Neural cell (in vitro differentiated cells): ENCODE measurements at regions not wholly inside any gene's neighbourhood (a gene's known extent, or its start where the extent isn't known, plus 50 kb on each side); places are given as distances from the start of the nearest gene placed in this dataset.
"Not testable (repeated sequence)": the region's sequence is repeated elsewhere in the genome, so short reads cannot be mapped to it uniquely, and the experiment has no call there.

Experiments
- H2AFZ ChIP-seq: fragments of 200-600, 300-800 bp; sonication (generic), shearing (Covaris generic); 2 replicates; pipeline ENCODE4 v1.6.0; 2014; ENCODE audit warnings: low read depth, mild to moderate bottlenecking, antibody characterized with exemption, low read length, moderate library complexity
- H3F3A ChIP-seq: fragments of 200-600 bp; shearing (Covaris generic); 2 replicates; pipeline ENCODE4 v1.6.1; 2016; ENCODE audit warnings: mild to moderate bottlenecking, moderate library complexity, mixed read lengths, antibody characterized with exemption, low read length; ENCODE audit not compliant: insufficient read depth, poor library complexity, severe bottlenecking
- H3K27ac ChIP-seq: fragments of 200-600, 300-800 bp; sonication (generic), shearing (Covaris generic); 2 replicates; pipeline ENCODE4 v1.5.1; 2014; ENCODE audit warnings: mild to moderate bottlenecking, low read length, moderate library complexity
- H3K27me3 ChIP-seq: fragments of 300-800, 200-600 bp; sonication (generic), shearing (Covaris generic); 2 replicates; pipeline ENCODE4 v1.6.0; 2014; ENCODE audit warnings: mild to moderate bottlenecking, low read depth, low read length, moderate library complexity; ENCODE audit not compliant: insufficient read depth
- H3K36me3 ChIP-seq: fragments of 300-800, 200-600 bp; sonication (generic), shearing (Covaris generic); 2 replicates; pipeline ENCODE4 v1.5.1; 2014; ENCODE audit warnings: mild to moderate bottlenecking, antibody characterized with exemption, low read length, moderate library complexity; ENCODE audit not compliant: insufficient read depth
- H3K4me2 ChIP-seq: fragments of 300-800, 200-600 bp; sonication (generic), shearing (Covaris generic); 2 replicates; pipeline ENCODE4 v1.6.0; 2014; ENCODE audit warnings: mild to moderate bottlenecking, low read length
- H3K4me3 ChIP-seq: fragments of 300-800, 200-600 bp; sonication (generic), shearing (Covaris generic); 2 replicates; pipeline ENCODE4 v1.5.1; 2014; ENCODE audit warnings: mild to moderate bottlenecking, low read length, moderate library complexity
- H3K79me2 ChIP-seq: fragments of 200-600 bp; shearing (Covaris generic); replicated peaks from 2 replicates; pipeline ENCODE4 v1.6.0; 2014; ENCODE audit warnings: mild to moderate bottlenecking, low read length, moderate library complexity; ENCODE audit not compliant: insufficient read depth
- H3K9ac ChIP-seq: fragments of 300-800, 200-600 bp; sonication (generic), shearing (Covaris generic); 2 replicates; pipeline ENCODE4 v1.6.1; 2016; ENCODE audit warnings: mild to moderate bottlenecking, low read length, mixed read lengths
- H3K9me2 ChIP-seq: fragments of 200-600 bp; shearing (Covaris generic); 2 replicates; pipeline ENCODE4 v1.6.1; 2016; ENCODE audit warnings: mild to moderate bottlenecking, low read length, mixed read lengths; ENCODE audit not compliant: insufficient read depth
- H3K9me3 ChIP-seq: fragments of 200-600, 300-800 bp; sonication (generic), shearing (Covaris generic); 2 replicates; pipeline ENCODE4 v1.6.1; 2016; ENCODE audit warnings: mild to moderate bottlenecking, mixed run types, low read length, moderate library complexity, mixed read lengths
- H4K20me1 ChIP-seq: fragments of 200-600 bp; shearing (Covaris generic); 2 replicates; pipeline ENCODE4 v1.6.1; 2016; ENCODE audit warnings: mild to moderate bottlenecking, mixed run types; ENCODE audit not compliant: insufficient read depth
- EP300 ChIP-seq: fragments of 450-650 bp; conservative IDR thresholded peaks from 2 replicates; pipeline ENCODE4 v1.6.1; 2014; ENCODE audit warnings: antibody characterized with exemption, mild to moderate bottlenecking, moderate library complexity; ENCODE audit not compliant: poor library complexity, severe bottlenecking
- EZH2 ChIP-seq: fragments of 200-600, 300-800 bp; shearing (Covaris generic), sonication (generic); IDR thresholded peaks from 2 replicates; pipeline ENCODE4 v1.6.1; 2014; ENCODE audit warnings: antibody characterized with exemption, low read length, borderline replicate concordance, mild to moderate bottlenecking; ENCODE audit not compliant: insufficient read depth, poor library complexity, severe bottlenecking
- MXI1 ChIP-seq: fragments of 450-650 bp; conservative IDR thresholded peaks from 2 replicates; pipeline ENCODE4 v1.6.1; 2014; ENCODE audit warnings: antibody characterized with exemption, mild to moderate bottlenecking; ENCODE audit not compliant: poor library complexity, severe bottlenecking
- POLR2AphosphoS5 ChIP-seq: IDR thresholded peaks from 2 replicates; pipeline ENCODE4 v1.6.1; 2012
- RAD21 ChIP-seq: fragments of 450-650 bp; conservative IDR thresholded peaks from 2 replicates; pipeline ENCODE4 v1.6.1; 2014; ENCODE audit warnings: antibody characterized with exemption, mild to moderate bottlenecking, moderate library complexity
- SMC3 ChIP-seq: fragments of 450-650 bp; conservative IDR thresholded peaks from 2 replicates; pipeline ENCODE4 v1.6.1; 2014; ENCODE audit warnings: antibody characterized with exemption, mild to moderate bottlenecking, moderate library complexity; ENCODE audit not compliant: poor library complexity
- TAF1 ChIP-seq: IDR thresholded peaks from 2 replicates; pipeline ENCODE4 v1.6.1; 2012; ENCODE audit warnings: low read depth
- TF ChIP-seq, protein P1 (sequence below): IDR thresholded peaks from 2 replicates; pipeline ENCODE4 v1.6.1; 2012; ENCODE audit warnings: borderline replicate concordance
- TF ChIP-seq, protein P2 (sequence below): fragments of 450-650 bp; IDR thresholded peaks from 2 replicates; pipeline ENCODE4 v1.5.1; 2014; ENCODE audit warnings: antibody characterized with exemption, mild to moderate bottlenecking, moderate library complexity; ENCODE audit not compliant: poor library complexity, severe bottlenecking

DNA sequence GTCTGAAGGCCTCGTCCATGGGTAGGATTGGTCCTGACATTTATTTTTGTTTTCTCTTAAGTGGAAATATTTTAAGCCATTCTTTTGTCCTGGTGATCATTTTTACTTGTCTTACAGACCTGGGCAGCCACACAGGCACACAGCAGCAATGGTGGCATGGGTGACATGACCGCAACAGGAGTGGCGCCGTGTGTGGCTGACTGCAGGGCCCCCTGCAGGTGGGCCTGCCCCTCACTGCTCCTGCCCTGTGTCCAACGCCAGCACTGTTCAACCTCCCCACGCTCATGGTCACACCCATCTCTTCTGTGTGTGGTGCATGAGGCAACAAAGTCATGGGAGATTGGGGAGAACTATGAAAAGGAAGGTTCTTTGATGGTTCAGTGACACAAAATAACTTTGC, 151.9 kb downstream of the MYLK4 start:
- H3K27ac ChIP-seq = no peak overlapping the region
- no peak overlapping the region for H2AFZ ChIP-seq
- no peaks in the 10 kb centered on the region for H3K79me2 ChIP-seq
- no peaks in the 10 kb centered on the region for H3K27me3 ChIP-seq
- H3K36me3 ChIP-seq = no peaks in the 10 kb centered on the region
- H3K4me2 ChIP-seq = no peak overlapping the region
- no peak overlapping the region for H3K4me3 ChIP-seq
- H3K9ac ChIP-seq = no peak overlapping the region
- no peaks in the 10 kb centered on the region for H3K9me3 ChIP-seq
- no peaks in the 10 kb centered on the region for H3K9me2 ChIP-seq
- no peaks in the 10 kb centered on the region for H4K20me1 ChIP-seq
- no peaks in the 10 kb centered on the region for H3F3A ChIP-seq
- TF ChIP-seq RAD21 (no peak), MXI1 (no peak), EZH2 (no peak), EP300 (no peak), SMC3 (no peak), TAF1 (no peak), POLR2AphosphoS5 (no peak)
- TF ChIP-seq, protein P1, sequence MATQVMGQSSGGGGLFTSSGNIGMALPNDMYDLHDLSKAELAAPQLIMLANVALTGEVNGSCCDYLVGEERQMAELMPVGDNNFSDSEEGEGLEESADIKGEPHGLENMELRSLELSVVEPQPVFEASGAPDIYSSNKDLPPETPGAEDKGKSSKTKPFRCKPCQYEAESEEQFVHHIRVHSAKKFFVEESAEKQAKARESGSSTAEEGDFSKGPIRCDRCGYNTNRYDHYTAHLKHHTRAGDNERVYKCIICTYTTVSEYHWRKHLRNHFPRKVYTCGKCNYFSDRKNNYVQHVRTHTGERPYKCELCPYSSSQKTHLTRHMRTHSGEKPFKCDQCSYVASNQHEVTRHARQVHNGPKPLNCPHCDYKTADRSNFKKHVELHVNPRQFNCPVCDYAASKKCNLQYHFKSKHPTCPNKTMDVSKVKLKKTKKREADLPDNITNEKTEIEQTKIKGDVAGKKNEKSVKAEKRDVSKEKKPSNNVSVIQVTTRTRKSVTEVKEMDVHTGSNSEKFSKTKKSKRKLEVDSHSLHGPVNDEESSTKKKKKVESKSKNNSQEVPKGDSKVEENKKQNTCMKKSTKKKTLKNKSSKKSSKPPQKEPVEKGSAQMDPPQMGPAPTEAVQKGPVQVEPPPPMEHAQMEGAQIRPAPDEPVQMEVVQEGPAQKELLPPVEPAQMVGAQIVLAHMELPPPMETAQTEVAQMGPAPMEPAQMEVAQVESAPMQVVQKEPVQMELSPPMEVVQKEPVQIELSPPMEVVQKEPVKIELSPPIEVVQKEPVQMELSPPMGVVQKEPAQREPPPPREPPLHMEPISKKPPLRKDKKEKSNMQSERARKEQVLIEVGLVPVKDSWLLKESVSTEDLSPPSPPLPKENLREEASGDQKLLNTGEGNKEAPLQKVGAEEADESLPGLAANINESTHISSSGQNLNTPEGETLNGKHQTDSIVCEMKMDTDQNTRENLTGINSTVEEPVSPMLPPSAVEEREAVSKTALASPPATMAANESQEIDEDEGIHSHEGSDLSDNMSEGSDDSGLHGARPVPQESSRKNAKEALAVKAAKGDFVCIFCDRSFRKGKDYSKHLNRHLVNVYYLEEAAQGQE = no peak
- TF ChIP-seq, protein P2, sequence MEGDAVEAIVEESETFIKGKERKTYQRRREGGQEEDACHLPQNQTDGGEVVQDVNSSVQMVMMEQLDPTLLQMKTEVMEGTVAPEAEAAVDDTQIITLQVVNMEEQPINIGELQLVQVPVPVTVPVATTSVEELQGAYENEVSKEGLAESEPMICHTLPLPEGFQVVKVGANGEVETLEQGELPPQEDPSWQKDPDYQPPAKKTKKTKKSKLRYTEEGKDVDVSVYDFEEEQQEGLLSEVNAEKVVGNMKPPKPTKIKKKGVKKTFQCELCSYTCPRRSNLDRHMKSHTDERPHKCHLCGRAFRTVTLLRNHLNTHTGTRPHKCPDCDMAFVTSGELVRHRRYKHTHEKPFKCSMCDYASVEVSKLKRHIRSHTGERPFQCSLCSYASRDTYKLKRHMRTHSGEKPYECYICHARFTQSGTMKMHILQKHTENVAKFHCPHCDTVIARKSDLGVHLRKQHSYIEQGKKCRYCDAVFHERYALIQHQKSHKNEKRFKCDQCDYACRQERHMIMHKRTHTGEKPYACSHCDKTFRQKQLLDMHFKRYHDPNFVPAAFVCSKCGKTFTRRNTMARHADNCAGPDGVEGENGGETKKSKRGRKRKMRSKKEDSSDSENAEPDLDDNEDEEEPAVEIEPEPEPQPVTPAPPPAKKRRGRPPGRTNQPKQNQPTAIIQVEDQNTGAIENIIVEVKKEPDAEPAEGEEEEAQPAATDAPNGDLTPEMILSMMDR = no peak

DNA sequence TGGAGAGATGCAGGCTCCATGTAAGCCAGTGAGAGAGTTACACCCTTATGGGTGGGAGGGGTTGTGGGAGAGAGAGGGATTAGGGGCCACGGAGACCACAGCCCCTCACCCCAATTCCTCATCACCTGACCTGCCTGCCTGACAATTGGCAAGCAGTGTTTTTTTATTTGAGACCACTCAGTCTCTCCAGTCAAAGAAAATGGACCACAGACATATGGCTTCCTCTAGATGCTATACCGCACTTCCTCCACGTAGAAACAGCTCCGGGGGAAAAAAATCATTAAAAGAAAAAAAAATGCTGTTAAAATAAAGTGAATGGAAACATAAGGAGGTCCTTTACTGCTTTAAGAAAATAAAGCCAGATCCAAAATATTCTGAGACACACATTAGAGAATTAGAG, 152.7 kb downstream of the MYLK4 start:
- no peaks in the 10 kb centered on the region for H3K27me3 ChIP-seq
- TF ChIP-seq EP300 (no peak), MXI1 (no peak), POLR2AphosphoS5 (no peak), SMC3 (no peak), TAF1 (no peak), RAD21 (no peak), EZH2 (no peak)
- TF ChIP-seq, protein P2 = no peak
- TF ChIP-seq, protein P1 = no peak

DNA sequence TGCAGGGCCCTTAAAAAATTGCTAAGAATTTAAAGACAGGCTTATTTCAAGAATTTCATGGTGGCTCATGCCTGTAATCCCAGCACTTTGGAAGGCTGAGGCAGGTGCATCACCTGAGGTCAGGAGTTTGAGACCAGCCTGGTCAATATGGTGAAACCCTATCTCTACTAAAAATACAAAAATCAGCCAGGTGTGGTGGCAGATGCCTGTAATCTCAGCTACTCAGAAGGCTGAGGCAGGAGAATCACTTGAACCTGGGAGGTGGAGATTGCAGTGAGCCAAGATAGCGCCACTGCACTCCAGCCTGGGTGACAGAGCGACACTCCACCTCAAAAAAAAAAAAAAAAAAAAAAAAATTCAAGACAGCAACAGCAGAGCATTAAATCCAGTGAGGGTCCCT, 153.3 kb downstream of the MYLK4 start:
- H3K79me2 ChIP-seq, H3K9me2 ChIP-seq, H3K36me3 ChIP-seq, H3K27me3 ChIP-seq, H3K4me3 ChIP-seq, H2AFZ ChIP-seq, H3F3A ChIP-seq, H3K27ac ChIP-seq, H4K20me1 ChIP-seq, H3K9ac ChIP-seq, H3K4me2 ChIP-seq, H3K9me3 ChIP-seq: not testable (repeated sequence)

More for the DNA sequence above, 152.7 kb downstream of the MYLK4 start:
- Histone ChIP-seq H2AFZ (no peak overlapping the region), H3K9ac (no peak overlapping the region), H3F3A (no peaks in the 10 kb centered on the region), H3K79me2 (no peaks in the 10 kb centered on the region), H4K20me1 (no peaks in the 10 kb centered on the region), H3K27ac (no peak overlapping the region), H3K4me2 (no peak overlapping the region), H3K9me2 (no peaks in the 10 kb centered on the region), H3K36me3 (no peaks in the 10 kb centered on the region), H3K4me3 (no peak overlapping the region), H3K9me3 (no peaks in the 10 kb centered on the region)
